K562 (cell line): ENCODE measurements at regions not wholly inside any gene's neighbourhood (a gene's known extent, or its start where the extent isn't known, plus 50 kb on each side); places are given as distances from the start of the nearest gene placed in this dataset.

ENCODE experiments used
- ATAC-seq: fragments of 200-7000 bp; cut with Tn5 transposase; 3 replicates; pipeline ENCODE4 v1.9.1; 2020; ENCODE audit warnings: moderate library complexity
- BruUV-seq: library from RNA; stranded (reverse); fragments of 400-500 nt; replicated peaks from 2 replicates; lab custom pipeline; 2021; lab: Mats Ljungman, UMichigan
- CTCF ChIA-PET: fragments of 300-600 bp; formaldehyde crosslinking; extraction: SDS; loops from one replicate; lab custom pipeline; 2021; ENCODE audit warnings: low intra/inter-chr PET ratio; lab: Yijun Ruan, JAX
- POLR2A ChIA-PET: fragments of 300-600, 350-650 bp; sonication (Branson Sonifier 250); formaldehyde crosslinking; extraction: SDS; loops from one replicate; lab custom pipeline; 2021; ENCODE audit warnings: antibody characterized with exemption, inconsistent platforms; lab: Yijun Ruan, JAX
- DNase-seq, 4 experiments: peaks; one replicate each; pipeline versions ENCODE4 v3.0.0 to v3.0.0-alpha.2; 2011 to 2018; ENCODE audit warnings: low spot score in 3 of 4, mixed read lengths in 3 of 4; ENCODE audit errors: extremely low read depth in 1 of 4
- FAIRE-seq: peaks from 2 replicates; lab custom pipeline; 2011; peaks lifted over from hg19 to GRCh38; lab: Jason Lieb, UNC
- H2AFZ ChIP-seq: 2 replicates; pipeline ENCODE4 v1.6.0; 2011; ENCODE audit warnings: low read depth, low read length, control low read depth, inconsistent platforms
- H3K27ac ChIP-seq: fragments of 200-600 bp; 3 replicates; pipeline ENCODE4 v1.8.0; 2011; ENCODE audit warnings: low read depth, mild to moderate bottlenecking, control low read depth, inconsistent platforms, low read length, moderate library complexity, mixed read lengths; ENCODE audit errors: extremely low read depth
- H3K27me3 ChIP-seq, 2 experiments: fragments of 300-600 bp in 1 of 2; 2 replicates in 1 of 2; 3 replicates in 1 of 2; pipeline versions ENCODE4 v1.6.0 to v1.8.0; 2011; ENCODE audit warnings: inconsistent platforms in 2 of 2, low read length in 2 of 2, mild to moderate bottlenecking in 1 of 2, mixed read lengths in 1 of 2, moderate library complexity in 1 of 2; ENCODE audit not compliant: control insufficient read depth in 2 of 2, insufficient read depth in 2 of 2
- H3K36me3 ChIP-seq: fragments of 300-600 bp; 3 replicates; pipeline ENCODE4 v1.8.0; 2011; ENCODE audit warnings: mild to moderate bottlenecking, low read length, inconsistent platforms; ENCODE audit not compliant: control insufficient read depth, insufficient read depth
- H3K4me1 ChIP-seq, 2 experiments: fragments of 200-600 bp in 1 of 2; replicated peaks in 1 of 2; 2 replicates in 1 of 2; 3 replicates in 1 of 2; pipeline versions ENCODE4 v1.5.1 to v1.8.0; 2011; ENCODE audit warnings: inconsistent platforms in 2 of 2, low read length in 2 of 2, mild to moderate bottlenecking in 1 of 2, mixed read lengths in 1 of 2, moderate library complexity in 1 of 2; ENCODE audit not compliant: control insufficient read depth in 2 of 2, insufficient read depth in 2 of 2
- H3K4me2 ChIP-seq: 2 replicates; pipeline ENCODE4 v1.6.1; 2011; ENCODE audit warnings: low read length, control low read depth, inconsistent platforms, mixed read lengths; ENCODE audit not compliant: insufficient read depth
- H3K4me3 ChIP-seq: fragments of 200-600 bp; sonication (generic), shearing (Covaris generic); 2 replicates; pipeline ENCODE4 v1.5.1; 2016; ENCODE audit warnings: control low read depth, inconsistent platforms
- H3K79me2 ChIP-seq: fragments of 200-600 bp; 3 replicates; pipeline ENCODE4 v1.8.0; 2011; ENCODE audit warnings: low read length, inconsistent platforms; ENCODE audit not compliant: control insufficient read depth, insufficient read depth
- H3K9ac ChIP-seq, 2 experiments: 2 replicates each; pipeline versions ENCODE4 v1.6.0 to v1.6.1; 2011; ENCODE audit warnings: low read depth in 2 of 2, low read length in 2 of 2, control low read depth in 1 of 2, inconsistent platforms in 1 of 2, mild to moderate bottlenecking in 1 of 2, mixed read lengths in 1 of 2; ENCODE audit not compliant: insufficient read depth in 1 of 2
- H3K9me1 ChIP-seq: one replicate; pipeline ENCODE4 v1.6.0; 2011; ENCODE audit warnings: inconsistent platforms, mild to moderate bottlenecking, low read length, moderate library complexity; ENCODE audit not compliant: control insufficient read depth, insufficient read depth
- H3K9me3 ChIP-seq: replicated peaks from 2 replicates; pipeline ENCODE4 v1.5.1; 2011; ENCODE audit warnings: low read depth, low read length, inconsistent platforms; ENCODE audit not compliant: control insufficient read depth, insufficient read depth
- H4K20me1 ChIP-seq: replicated peaks from 2 replicates; pipeline ENCODE4 v1.6.1; 2011; ENCODE audit warnings: low read length, inconsistent platforms, mixed read lengths; ENCODE audit not compliant: control insufficient read depth, insufficient read depth
- CHD2 ChIP-seq: IDR thresholded peaks from 2 replicates; pipeline ENCODE4 v1.6.1; 2011; ENCODE audit warnings: low read depth, low read length
- EP300 ChIP-seq: IDR thresholded peaks from 2 replicates; pipeline ENCODE4 v1.6.1; 2012; ENCODE audit warnings: low read length, improper control_type of control experiment
- GABPB1 ChIP-seq: sonication (generic); formaldehyde crosslinking; IDR thresholded peaks from 2 replicates; pipeline ENCODE4 v1.8.0; 2022; ENCODE audit warnings: mild to moderate bottlenecking, missing genetic modification reagents
- HBP1 ChIP-seq: fragments of 450-650 bp; formaldehyde crosslinking; IDR thresholded peaks from 2 replicates; pipeline ENCODE4 v1.4.0; 2022; ENCODE audit warnings: missing genetic modification characterization
- HIVEP1 ChIP-seq: fragments of 250-450 bp; sonication (Bioruptor Pico); IDR thresholded peaks from 2 replicates; pipeline ENCODE4 v1.4.0; 2020; ENCODE audit warnings: mild to moderate bottlenecking
- HMGN3 ChIP-seq: IDR thresholded peaks from 2 replicates; pipeline ENCODE4 v1.6.1; 2011; ENCODE audit warnings: borderline replicate concordance, low read depth, mild to moderate bottlenecking, mixed read lengths, low read length; ENCODE audit not compliant: insufficient read length; ENCODE audit errors: extremely low read depth
- KLF6 ChIP-seq: fragments of 250-450 bp; sonication (Bioruptor Pico); IDR thresholded peaks from 2 replicates; pipeline ENCODE4 v1.4.0; 2020; ENCODE audit warnings: mild to moderate bottlenecking, moderate library complexity, borderline replicate concordance
- NFIX ChIP-seq: fragments of 250-450 bp; sonication (Bioruptor Pico); IDR thresholded peaks from 2 replicates; pipeline ENCODE4 v1.4.0; 2020; ENCODE audit warnings: low read depth, mild to moderate bottlenecking, moderate library complexity
- PCBP2 ChIP-seq: fragments of 200-400 bp; formaldehyde crosslinking; IDR thresholded peaks from 2 replicates; pipeline ENCODE4 v1.6.1; 2018; ENCODE audit warnings: low read length, low read depth, mild to moderate bottlenecking, moderate library complexity; ENCODE audit not compliant: poor library complexity, severe bottlenecking
- PHB2 ChIP-seq: fragments of 450-650 bp; IDR thresholded peaks from 2 replicates; pipeline ENCODE4 v1.6.1; 2017; ENCODE audit warnings: low read depth
- SAFB2 ChIP-seq: fragments of 200-400 bp; formaldehyde crosslinking; IDR thresholded peaks from 2 replicates; pipeline ENCODE4 v1.6.1; 2018; ENCODE audit warnings: borderline replicate concordance, low read length, low read depth, moderate library complexity; ENCODE audit not compliant: severe bottlenecking
- SNIP1 ChIP-seq: fragments of 450-650 bp; IDR thresholded peaks from 2 replicates; pipeline ENCODE4 v1.7.1; 2017; ENCODE audit warnings: low read depth, mild to moderate bottlenecking
- SRSF9 ChIP-seq: fragments of 200-400 bp; formaldehyde crosslinking; IDR thresholded peaks from 2 replicates; pipeline ENCODE4 v1.6.1; 2017; ENCODE audit warnings: low read depth, low read length, borderline replicate concordance
- U2AF1 ChIP-seq: fragments of 200-400 bp; formaldehyde crosslinking; optimal IDR thresholded peaks from 2 replicates; pipeline ENCODE3; 2017; ENCODE audit warnings: mild to moderate bottlenecking, low read depth, low read length, moderate library complexity
- ZBED1 ChIP-seq: IDR thresholded peaks from 2 replicates; pipeline ENCODE4 v1.6.1; 2014
- ZNF282 ChIP-seq: sonication (generic); formaldehyde crosslinking; IDR thresholded peaks from 2 replicates; pipeline ENCODE4 v1.8.1; 2023; ENCODE audit warnings: missing genetic modification reagents
- ZNF324 ChIP-seq: fragments of 250-450 bp; sonication (Bioruptor Pico); IDR thresholded peaks from 2 replicates; pipeline ENCODE4 v1.4.0; 2020; ENCODE audit warnings: mild to moderate bottlenecking
- ZNF398 ChIP-seq: fragments of 250-450 bp; sonication (Bioruptor Pico); IDR thresholded peaks from 2 replicates; pipeline ENCODE4 v1.8.0; 2021; ENCODE audit warnings: moderate library complexity, mild to moderate bottlenecking, inconsistent platforms
- ZNF445 ChIP-seq: fragments of 250-450 bp; sonication (Bioruptor Pico); IDR thresholded peaks from 2 replicates; pipeline ENCODE4 v1.4.0; 2020; ENCODE audit warnings: low read depth, mild to moderate bottlenecking, moderate library complexity
- WGBS: fragments of 100-300 bp; shearing (Covaris generic); methylation state at CpG from one replicate; pipeline ENCODE4 v1.1.6; 2016; ENCODE audit warnings: low coverage, mixed read lengths; ENCODE audit not compliant: insufficient coverage; ENCODE audit errors: missing lambda C conversion rate; 5-methylcytosine and 5-hydroxymethylcytosine counted together
- in situ Hi-C: fragments of 300-500 bp; cut with MboI; formaldehyde crosslinking; loops from 4 replicates; pipeline ENCODE4 v1.15.0; 2018; ENCODE audit warnings: inconsistent platforms, mixed read lengths
- intact Hi-C: fragments of 100-400 bp; cut with micrococcal nuclease; formaldehyde crosslinking; loops from 2 replicates; pipeline ENCODE4 v1.14.2; 2022

DNA sequence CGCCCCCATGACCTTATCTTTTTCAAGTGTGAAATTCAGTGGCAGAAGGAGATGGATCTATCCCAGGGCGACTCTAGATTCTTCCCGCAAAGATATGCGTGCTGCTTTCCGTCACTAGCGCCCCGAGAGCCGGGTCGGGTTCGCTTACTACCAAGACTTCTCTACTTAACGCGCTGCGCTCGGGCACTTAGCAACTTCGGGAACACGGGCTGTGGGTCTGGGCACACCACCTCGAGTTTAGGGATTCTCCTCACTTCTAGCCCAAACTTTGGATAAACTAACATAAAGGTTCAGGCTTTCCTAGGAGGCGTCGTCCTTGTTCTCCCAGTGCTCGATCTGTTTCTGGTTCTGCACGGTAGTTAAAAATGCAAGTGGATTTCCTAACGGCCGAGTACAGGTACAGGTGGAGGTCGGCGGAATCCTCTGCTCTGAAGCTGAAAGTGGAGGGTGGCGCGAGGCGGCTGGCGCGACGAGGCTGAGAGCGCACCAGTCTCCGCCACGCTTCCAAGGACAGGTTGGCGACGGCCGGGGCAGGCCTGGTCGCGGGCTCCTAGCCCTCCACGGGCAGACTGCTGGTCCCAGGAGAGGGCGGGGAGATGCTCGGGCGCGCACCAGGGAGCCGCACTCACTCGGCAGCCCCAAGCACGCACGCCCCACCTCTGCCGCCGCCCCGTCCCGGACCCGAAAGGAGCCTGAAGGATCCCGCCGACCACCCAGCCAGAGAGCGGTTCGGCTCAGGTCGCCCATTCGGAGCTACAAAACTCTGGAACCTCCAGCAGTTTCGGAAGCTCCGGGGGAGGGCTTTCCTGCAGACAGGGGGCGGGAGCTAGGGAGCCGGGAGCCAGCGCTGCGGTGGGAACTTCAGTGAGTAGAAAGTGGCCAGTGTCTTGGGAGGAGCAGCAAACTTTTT, 100.8 kb upstream of the TENM3 start:
- Histone ChIP-seq H3K4me1 (no peaks in the 10 kb centered on the region), H3K79me2 (no peaks in the 10 kb centered on the region), H3K4me3 (no peak overlapping the region), H3K9me3 (no peaks in the 10 kb centered on the region), H2AFZ (no peak overlapping the region), H3K36me3 (no peaks in the 10 kb centered on the region), H3K27ac (no peak overlapping the region), H4K20me1 (no peaks in the 10 kb centered on the region), H3K9ac (no peak overlapping the region), H3K27me3 (peaks cover 0 to 23% of the 10 kb centered on the region in 2 experiments; a peak in 2 of 5 replicates), H3K4me2 (no peak overlapping the region), H3K9me1 (no peaks in the 10 kb centered on the region)
- intact Hi-C loops (no loop called here), in situ Hi-C loops (no loop called here)
- DNase-seq (no peak), FAIRE-seq (no peak), ATAC-seq (no peak)
- no peak for TF ChIP-seq SNIP1
- no peak for TF ChIP-seq PHB2
- TF ChIP-seq SAFB2, result no peak
- TF ChIP-seq KLF6 (CRISPR knock-in tag), result no peak
- TF ChIP-seq ZNF282 (CRISPR knock-in tag), result no peak
- TF ChIP-seq ZBED1, result no peak
- no peak for TF ChIP-seq NFIX (CRISPR knock-in tag)
- no peak for TF ChIP-seq CHD2
- TF ChIP-seq EP300, result no peak
- no peak for TF ChIP-seq PCBP2
- no peak for TF ChIP-seq HBP1 (CRISPR knock-in tag)
- TF ChIP-seq ZNF398 (CRISPR knock-in tag), result no peak
- TF ChIP-seq ZNF445 (CRISPR knock-in tag), result no peak
- TF ChIP-seq U2AF1, result no peak
- no peak for TF ChIP-seq HMGN3
- TF ChIP-seq GABPB1 (CRISPR knock-in tag), result no peak
- no peak for TF ChIP-seq SRSF9
- no peak for TF ChIP-seq ZNF324 (CRISPR knock-in tag)
- TF ChIP-seq HIVEP1 (CRISPR knock-in tag), result no peak
- ChIA-PET POLR2A (no interaction called here), CTCF (no interaction called here)
- WGBS, result 15% methylated on average over 46 of the region's 65 CpGs
- no TSS peak for BruUV-seq
